GM10266 (cell line): ENCODE measurements at regions not wholly inside any gene's neighbourhood (a gene's known extent, or its start where the extent isn't known, plus 50 kb on each side); places are given as distances from the start of the nearest gene placed in this dataset.

ENCODE experiments used
- DNase-seq: peaks from one replicate; pipeline ENCODE4 v3.0.0; 2012; ENCODE audit errors: extremely low spot score
- CTCF ChIP-seq: IDR thresholded peaks from 2 replicates; pipeline ENCODE4 v1.5.1; 2012; ENCODE audit warnings: mild to moderate bottlenecking, low read depth; ENCODE audit not compliant: control insufficient read depth, insufficient read depth; ENCODE audit errors: missing control alignments

- DNase-seq: no peak
- no peak for TF ChIP-seq CTCF
Observed at GRCh38 chr4:124431653-124432192, 280.8 kb downstream of the ANKRD50 start.

- no peak for TF ChIP-seq CTCF
- DNase-seq: no peak
Observed at GRCh38 chr4:124432500-124432899, 280.0 kb downstream of the ANKRD50 start.

GRCh38 chr4:124433044-124433443 is 279.5 kb downstream of the ANKRD50 start:
- no peak for TF ChIP-seq CTCF
- no peak for DNase-seq

- TF ChIP-seq CTCF: no peak
- no peak for DNase-seq
Observed at GRCh38 chr4:124433500-124433899, 279.0 kb downstream of the ANKRD50 start.

GRCh38 chr4:124435274-124435950 is 277.1 kb downstream of the ANKRD50 start:
- no peak for TF ChIP-seq CTCF
- no peak for DNase-seq

GRCh38 chr4:124437853-124438495 is 274.6 kb downstream of the ANKRD50 start:
- TF ChIP-seq CTCF: no peak
- DNase-seq: no peak

GRCh38 chr4:124445071-124445470 is 267.5 kb downstream of the ANKRD50 start:
- no peak for DNase-seq
- TF ChIP-seq CTCF: no peak
